ENCODE measurements at regions not wholly inside any gene's neighbourhood (a gene's known extent, or its start where the extent isn't known, plus 50 kb on each side); places are given as distances from the start of the nearest gene placed in this dataset.

GRCh38 chr6:144607998-144608735, 323.0 kb downstream of the UTRN start:
- DNase-seq, result no peak
- in situ Hi-C loops (cut with HindIII; ENCODE audit: low pct_ligation_motif_present, low sequenced_read_pairs), result no loop called here
- TF ChIP-seq CTCF (IDR thresholded peaks at IDR 0.05; ENCODE audit: low read depth, low read length, missing control alignments), result no peak

GRCh38 chr6:144612811-144613210, 327.7 kb downstream of the UTRN start:
- Histone ChIP-seq H3K36me3 (replicated peaks) (no peaks in the 10 kb centered on the region), H3K27me3 (replicated peaks) (no peaks in the 10 kb centered on the region), H3K4me3 (ENCODE audit: low read depth, low read length) (no peak overlapping the region), H3K27ac (no peak overlapping the region)
- no peak for TF ChIP-seq CTCF (IDR thresholded peaks at IDR 0.05; ENCODE audit: low read depth, low read length, missing control alignments)
- in situ Hi-C loops (cut with HindIII; ENCODE audit: low pct_ligation_motif_present, low sequenced_read_pairs), result no loop called here
- DNase-seq, result no peak

More at GRCh38 chr6:144607998-144608735, 323.0 kb downstream of the UTRN start:
- Histone ChIP-seq H3K4me3 (ENCODE audit: low read depth, low read length) (no peak overlapping the region), H3K27ac (no peak overlapping the region), H3K36me3 (replicated peaks) (no peaks in the 10 kb centered on the region), H3K27me3 (replicated peaks) (no peaks in the 10 kb centered on the region)

GRCh38 chr6:144613859-144614258, 328.7 kb downstream of the UTRN start:
- in situ Hi-C loops (cut with HindIII; ENCODE audit: low pct_ligation_motif_present, low sequenced_read_pairs), result no loop called here
- H3K27me3 ChIP-seq (replicated peaks), result no peaks in the 10 kb centered on the region
- DNase-seq, result no peak
- no peak for TF ChIP-seq CTCF (IDR thresholded peaks at IDR 0.05; ENCODE audit: low read depth, low read length, missing control alignments)
- no peaks in the 10 kb centered on the region for H3K36me3 ChIP-seq (replicated peaks)
- no peak overlapping the region for H3K27ac ChIP-seq
- no peak overlapping the region for H3K4me3 ChIP-seq (ENCODE audit: low read depth, low read length)

- Histone ChIP-seq H3K27ac (no peak overlapping the region), H3K36me3 (replicated peaks) (no peaks in the 10 kb centered on the region), H3K4me3 (ENCODE audit: low read depth, low read length) (no peak overlapping the region), H3K27me3 (replicated peaks) (no peaks in the 10 kb centered on the region)
- no peak for TF ChIP-seq CTCF (IDR thresholded peaks at IDR 0.05; ENCODE audit: low read depth, low read length, missing control alignments)
- in situ Hi-C loops (cut with HindIII; ENCODE audit: low pct_ligation_motif_present, low sequenced_read_pairs), result no loop called here
- no peak for DNase-seq
These were observed 330.7 kb downstream of the UTRN start for GRCh38 chr6:144615870-144616269.

GRCh38 chr6:144617191-144617590, 332.1 kb downstream of the UTRN start:
- no peak overlapping the region for H3K4me3 ChIP-seq (ENCODE audit: low read depth, low read length)
- H3K27ac ChIP-seq, result no peak overlapping the region
- no peak for DNase-seq
- in situ Hi-C loops (cut with HindIII; ENCODE audit: low pct_ligation_motif_present, low sequenced_read_pairs), result no loop called here
- no peaks in the 10 kb centered on the region for H3K27me3 ChIP-seq (replicated peaks)
- no peak for TF ChIP-seq CTCF (IDR thresholded peaks at IDR 0.05; ENCODE audit: low read depth, low read length, missing control alignments)
- no peaks in the 10 kb centered on the region for H3K36me3 ChIP-seq (replicated peaks)

- H3K4me3 ChIP-seq (ENCODE audit: low read depth, low read length), result no peak overlapping the region
These were observed 332.6 kb downstream of the UTRN start for GRCh38 chr6:144617708-144618107.

More at GRCh38 chr6:144617708-144618107, 332.6 kb downstream of the UTRN start:
- TF ChIP-seq CTCF (IDR thresholded peaks at IDR 0.05; ENCODE audit: low read depth, low read length, missing control alignments), result no peak
- Histone ChIP-seq H3K36me3 (replicated peaks) (no peaks in the 10 kb centered on the region), H3K27ac (no peak overlapping the region), H3K27me3 (replicated peaks) (no peaks in the 10 kb centered on the region)
- DNase-seq, result no peak
- in situ Hi-C loops (cut with HindIII; ENCODE audit: low pct_ligation_motif_present, low sequenced_read_pairs), result no loop called here

Data from brain microvascular endothelial cell (primary cell).